B cell (primary cell): ENCODE measurements at regions not wholly inside any gene's neighbourhood (a gene's known extent, or its start where the extent isn't known, plus 50 kb on each side); places are given as distances from the start of the nearest gene placed in this dataset.

ENCODE experiments used
- ATAC-seq: fragments of 200-7000 bp; cut with Tn5 transposase; one replicate; pipeline ENCODE4 v1.10.0; 2021; ENCODE audit warnings: low read depth, mild to moderate bottlenecking, moderate number of reproducible peaks, moderate library complexity
- CTCF ChIA-PET: fragments of 350-600 bp; sonication (Branson Sonifier 250); formaldehyde crosslinking; loops from one replicate; lab custom pipeline; 2021; ENCODE audit warnings: antibody characterized with exemption, inconsistent platforms; lab: Charles Lee
- POLR2A ChIA-PET: fragments of 350-600 bp; sonication (Branson Sonifier 250); formaldehyde crosslinking; loops from one replicate; lab custom pipeline; 2021; ENCODE audit warnings: antibody characterized with exemption; lab: Charles Lee
- DNase-seq: peaks from one replicate; pipeline ENCODE4 v3.0.0; 2013
- H2AFZ ChIP-seq: 2 replicates; pipeline ENCODE4 v1.6.1; 2012; ENCODE audit warnings: mild to moderate bottlenecking, low read depth, low read length; ENCODE audit not compliant: insufficient read depth, poor library complexity, severe bottlenecking
- H3K27ac ChIP-seq, 2 donors: 1 replicate in 1 of 2; 2 replicates in 1 of 2; pipeline ENCODE4 v1.5.1; 2012 to 2013; ENCODE audit warnings: low read length in 2 of 2, mild to moderate bottlenecking in 2 of 2, moderate library complexity in 1 of 2
- H3K27me3 ChIP-seq, 4 experiments: fragments of 200-600 bp in 1 of 4; sonication (generic) in 1 of 4; replicated peaks in 1 of 4; 1 replicate in 2 of 4; 2 replicates in 2 of 4; pipeline versions ENCODE4 v1.6.1 to v1.7.0; 2013 to 2016; ENCODE audit warnings: low read length in 3 of 4, mild to moderate bottlenecking in 2 of 4, mixed read lengths in 1 of 4, moderate library complexity in 1 of 4; ENCODE audit not compliant: insufficient read depth in 4 of 4, control insufficient read depth in 3 of 4; ENCODE audit errors: control extremely low read depth in 1 of 4
- H3K36me3 ChIP-seq, 2 experiments: replicated peaks in 1 of 2; 1 replicate in 1 of 2; 2 replicates in 1 of 2; pipeline versions ENCODE4 v1.6.1 to v1.7.1; 2013; ENCODE audit warnings: low read length in 1 of 2; ENCODE audit not compliant: insufficient read depth in 2 of 2, control insufficient read depth in 1 of 2; ENCODE audit errors: control extremely low read depth in 1 of 2, extremely low read depth in 1 of 2
- H3K4me1 ChIP-seq, 2 donors: fragments of 200-600 bp in 1 of 2; sonication (generic) in 1 of 2; 1 replicate in 1 of 2; 2 replicates in 1 of 2; pipeline versions ENCODE4 v1.5.1 to v1.6.1; 2013 to 2017; ENCODE audit warnings: low read length in 2 of 2; ENCODE audit not compliant: control insufficient read depth in 2 of 2, insufficient read depth in 2 of 2
- H3K4me2 ChIP-seq: replicated peaks from 2 replicates; pipeline ENCODE3; 2012; ENCODE audit warnings: mild to moderate bottlenecking, low read depth, low read length; ENCODE audit not compliant: poor library complexity, severe bottlenecking
- H3K4me3 ChIP-seq, 5 experiments: fragments of 200-600 bp in 1 of 5; sonication (generic) in 1 of 5; 1 replicate in 3 of 5; 2 replicates in 2 of 5; pipeline versions ENCODE4 v1.5.1 to v1.7.0; 2011 to 2016; ENCODE audit warnings: low read length in 4 of 5, mild to moderate bottlenecking in 4 of 5, low read depth in 2 of 5, control low read depth in 1 of 5, moderate library complexity in 1 of 5; ENCODE audit not compliant: insufficient read depth in 1 of 5; ENCODE audit errors: control extremely low read depth in 1 of 5, extremely low read depth in 1 of 5
- H3K79me2 ChIP-seq: fragments of 200-600 bp; sonication (generic); one replicate; pipeline ENCODE4 v1.6.0; 2016; ENCODE audit warnings: low read length; ENCODE audit not compliant: control insufficient read depth, insufficient read depth
- H3K9ac ChIP-seq: fragments of 200-600 bp; sonication (generic); 2 replicates; pipeline ENCODE4 v1.6.1; 2017; ENCODE audit warnings: mild to moderate bottlenecking, low read length, moderate library complexity
- H3K9me3 ChIP-seq, 3 donors: one replicate each; pipeline versions ENCODE4 v1.6.1 to v1.7.1; 2013; ENCODE audit warnings: low read length in 2 of 3; ENCODE audit not compliant: control insufficient read depth in 2 of 3, insufficient read depth in 1 of 3; ENCODE audit errors: control extremely low read depth in 1 of 3
- H4K20me1 ChIP-seq: 2 replicates; pipeline ENCODE4 v1.6.0; 2012; ENCODE audit warnings: mild to moderate bottlenecking, low read length; ENCODE audit not compliant: insufficient read depth, control insufficient read depth, poor library complexity, severe bottlenecking
- H3K27ac Mint-ChIP-seq: one replicate; pipeline ENCODE4 v1.8.0; 2021; ENCODE audit warnings: mixed read lengths
- H3K27me3 Mint-ChIP-seq: one replicate; pipeline ENCODE4 v1.8.0; 2021; ENCODE audit warnings: mixed read lengths
- H3K4me1 Mint-ChIP-seq: one replicate; pipeline ENCODE4 v1.8.0; 2021; ENCODE audit warnings: mixed read lengths
- H3K4me3 Mint-ChIP-seq: one replicate; pipeline ENCODE4 v1.8.0; 2021; ENCODE audit warnings: mixed read lengths
- H3K9me3 Mint-ChIP-seq: one replicate; pipeline ENCODE4 v1.8.0; 2022; ENCODE audit warnings: mixed read lengths; ENCODE audit not compliant: insufficient read depth
- CTCF ChIP-seq: fragments of 200-600 bp; IDR thresholded peaks from one replicate; pipeline ENCODE4 v1.8.0; 2022; ENCODE audit warnings: antibody characterized with exemption, mild to moderate bottlenecking
- EZH2 ChIP-seq: IDR thresholded peaks from 2 replicates; pipeline ENCODE4 v1.6.1; 2012; ENCODE audit warnings: borderline replicate concordance, low read depth, mild to moderate bottlenecking, moderate library complexity, low read length; ENCODE audit not compliant: insufficient read depth, poor library complexity, severe bottlenecking
- WGBS: methylation state at CpG from one replicate; pipeline ENCODE4 v1.1.5; 2013; ENCODE audit warnings: missing lambda C conversion rate; ENCODE audit not compliant: insufficient coverage; 5-methylcytosine and 5-hydroxymethylcytosine counted together
- intact Hi-C: fragments of 100-400 bp; cut with micrococcal nuclease; formaldehyde crosslinking; loops from one replicate; pipeline ENCODE4 v1.10.0; 2022

GRCh38 chr6:77072694-77073409, 390.4 kb downstream of the HTR1B start:
- Mint-ChIP-seq H3K4me1 (no peaks in the 10 kb centered on the region), H3K4me3 (no peak overlapping the region), H3K9me3 (peaks cover 10% of the 10 kb centered on the region), H3K27ac (no peak overlapping the region), H3K27me3 (no peaks in the 10 kb centered on the region)
- ATAC-seq = no peak
- Histone ChIP-seq H3K4me1 (no peaks in the 10 kb centered on the region), H2AFZ (no peak overlapping the region), H3K4me3 (no peak overlapping the region), H3K36me3 (no peaks in the 10 kb centered on the region), H3K27me3 (no peaks in the 10 kb centered on the region), H3K9me3 (no peaks in the 10 kb centered on the region), H3K4me2 (no peak overlapping the region), H3K79me2 (no peaks in the 10 kb centered on the region), H4K20me1 (no peaks in the 10 kb centered on the region), H3K9ac (no peak overlapping the region), H3K27ac (no peak overlapping the region)
- TF ChIP-seq CTCF = no peak
- TF ChIP-seq EZH2 = no peak
- WGBS = 68% methylated on average over 3 of the region's 4 CpGs
- POLR2A ChIA-PET = no interaction called here
- intact Hi-C loops = no loop called here
- CTCF ChIA-PET = no interaction called here
- no peak for DNase-seq

- H3K4me2 ChIP-seq = no peak overlapping the region
- Mint-ChIP-seq H3K4me1 (no peaks in the 10 kb centered on the region), H3K4me3 (no peak overlapping the region), H3K9me3 (peaks cover 2% of the 10 kb centered on the region), H3K27ac (no peak overlapping the region), H3K27me3 (no peaks in the 10 kb centered on the region)
- DNase-seq (no peak), ATAC-seq (no peak)
- no peak overlapping the region for H2AFZ ChIP-seq
- no peak overlapping the region for H3K4me3 ChIP-seq
- H3K27ac ChIP-seq = no peak overlapping the region
- no peaks in the 10 kb centered on the region for H4K20me1 ChIP-seq
- TF ChIP-seq CTCF (no peak), EZH2 (no peak)
- H3K36me3 ChIP-seq = no peaks in the 10 kb centered on the region
- H3K9ac ChIP-seq = no peak overlapping the region
- no peaks in the 10 kb centered on the region for H3K27me3 ChIP-seq
- POLR2A ChIA-PET = no interaction called here
- WGBS = 91% methylated on average over 4 of the region's 4 CpGs
- no peaks in the 10 kb centered on the region for H3K79me2 ChIP-seq
- CTCF ChIA-PET = no interaction called here
- H3K4me1 ChIP-seq = no peaks in the 10 kb centered on the region
- intact Hi-C loops = no loop called here
- H3K9me3 ChIP-seq = peaks cover 0 to 13% (median 2%) of the 10 kb centered on the region in 3 donors
Measured at GRCh38 chr6:77063494-77063893, 399.8 kb downstream of the HTR1B start.
